Ovary (tissue), 1 donor: ENCODE measurements at regions not wholly inside any gene's neighbourhood (a gene's known extent, or its start where the extent isn't known, plus 50 kb on each side); places are given as distances from the start of the nearest gene placed in this dataset.

Source experiments
- EP300 ChIP-seq: sonication (generic); formaldehyde crosslinking; IDR thresholded peaks from one replicate; pipeline ENCODE4 v1.6.1; 2017; ENCODE audit warnings: antibody characterized with exemption
- POLR2A ChIP-seq: fragments of 450-650 bp; IDR thresholded peaks from one replicate; pipeline ENCODE4 v1.6.1; 2017; ENCODE audit warnings: antibody characterized with exemption, mild to moderate bottlenecking, moderate library complexity

DNA sequence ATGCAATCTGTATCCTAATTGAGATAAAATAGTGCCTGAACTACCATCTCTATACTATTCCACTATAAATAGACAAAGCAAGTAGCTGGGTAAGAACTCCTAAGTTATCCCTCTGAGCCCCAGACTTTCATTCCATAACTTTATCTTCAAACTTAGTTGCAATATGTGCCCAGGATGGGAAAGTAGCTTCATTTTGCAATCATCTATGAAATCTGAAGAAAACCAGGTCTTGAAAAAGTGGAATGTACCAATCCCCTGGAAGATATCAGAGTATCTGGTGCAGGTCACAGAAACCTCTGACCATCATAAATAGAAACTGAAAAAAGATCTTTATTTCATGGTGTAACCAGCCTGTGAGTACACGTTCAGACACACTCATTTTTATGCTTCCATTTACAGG lies 78.1 kb upstream of the TMEM178A start:
- TF ChIP-seq EP300, result no peak
- TF ChIP-seq POLR2A, result no peak
